ENCODE measurements at regions not wholly inside any gene's neighbourhood (a gene's known extent, or its start where the extent isn't known, plus 50 kb on each side); places are given as distances from the start of the nearest gene placed in this dataset.

DNA sequence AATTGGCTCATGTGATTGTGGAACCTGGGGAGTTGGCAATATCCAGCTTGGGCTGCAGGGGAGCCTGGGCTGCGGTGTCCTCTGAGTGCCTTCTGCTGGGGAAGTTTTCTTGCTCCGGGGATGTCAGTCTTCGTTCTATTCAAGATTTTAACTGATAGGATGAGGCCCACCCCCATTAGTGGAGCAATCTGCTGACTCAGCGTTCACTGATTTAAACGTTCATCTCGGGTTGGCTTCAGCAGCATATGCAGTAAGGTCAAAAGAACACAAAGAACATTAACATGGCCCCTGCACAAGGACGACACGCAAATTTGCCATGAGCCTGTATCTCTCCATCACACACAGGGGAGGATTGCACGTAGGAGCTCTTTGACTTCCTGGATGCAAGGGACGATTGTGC, 360.6 kb upstream of the ADARB2 start:
- intact Hi-C loops (cut with DNase I), result no loop called here
- Histone ChIP-seq H3K36me3 (no peaks in the 10 kb centered on the region), H3K4me3 (no peak overlapping the region), H3K27ac (no peak overlapping the region), H3K9me3 (no peaks in the 10 kb centered on the region), H3K27me3 (no peaks in the 10 kb centered on the region), H3K4me1 (ENCODE audit: insufficient read depth) (no peaks in the 10 kb centered on the region)
- DNase-seq, result no peak
- 82 to 89% (median 88%) methylated on average over 10 of the region's 10 CpGs for WGBS, 3 donors
- TF ChIP-seq CTCF (IDR thresholded peaks at IDR 0.05), result no peak
- TF ChIP-seq EP300 (IDR thresholded peaks at IDR 0.05), result no peak
- no peak for TF ChIP-seq POLR2A (IDR thresholded peaks at IDR 0.05)

DNA sequence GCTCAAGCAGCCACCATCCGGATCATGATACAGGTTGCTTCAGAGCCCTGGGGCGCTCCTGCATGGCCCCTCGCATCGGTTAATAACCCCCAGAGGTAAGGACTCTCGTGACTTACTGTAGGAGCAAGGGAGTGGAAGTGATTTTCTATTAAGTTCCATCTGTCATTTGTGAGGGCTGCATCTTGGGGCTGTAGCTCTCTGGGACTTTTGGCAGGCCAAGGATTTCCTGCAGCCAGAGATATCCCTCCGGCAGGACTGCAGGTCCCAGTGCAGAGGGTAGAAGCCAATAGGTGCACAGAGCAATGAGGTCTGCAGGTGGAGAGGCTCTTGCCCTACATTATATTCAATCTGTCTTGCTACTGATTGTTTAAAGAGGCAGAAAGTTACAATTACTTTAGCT, 356.8 kb upstream of the ADARB2 start:
- intact Hi-C loops (cut with DNase I), result no loop called here
- 76 to 82% (median 79%) methylated on average over 6 of the region's 6 CpGs for WGBS, 3 donors
- no peak for DNase-seq
- Histone ChIP-seq H3K4me1 (ENCODE audit: insufficient read depth) (no peaks in the 10 kb centered on the region), H3K4me3 (no peak overlapping the region), H3K27me3 (no peaks in the 10 kb centered on the region), H3K9me3 (no peaks in the 10 kb centered on the region), H3K27ac (no peak overlapping the region), H3K36me3 (no peaks in the 10 kb centered on the region)
- no peak for TF ChIP-seq EP300 (IDR thresholded peaks at IDR 0.05)
- TF ChIP-seq POLR2A (IDR thresholded peaks at IDR 0.05), result no peak
- no peak for TF ChIP-seq CTCF (IDR thresholded peaks at IDR 0.05)

GRCh38 chr10:2083591-2083990, 346.3 kb upstream of the ADARB2 start:
- Histone ChIP-seq H3K36me3 (no peaks in the 10 kb centered on the region), H3K4me1 (ENCODE audit: insufficient read depth) (no peaks in the 10 kb centered on the region), H3K9me3 (no peaks in the 10 kb centered on the region), H3K27me3 (no peaks in the 10 kb centered on the region), H3K27ac (no peak overlapping the region), H3K4me3 (no peak overlapping the region)
- no peak for DNase-seq
- TF ChIP-seq POLR2A (IDR thresholded peaks at IDR 0.05), result no peak
- no peak for TF ChIP-seq EP300 (IDR thresholded peaks at IDR 0.05)
- intact Hi-C loops (cut with DNase I), result no loop called here
- 89 to 93% (median 92%) methylated on average over 16 of the region's 16 CpGs for WGBS, 3 donors

DNA sequence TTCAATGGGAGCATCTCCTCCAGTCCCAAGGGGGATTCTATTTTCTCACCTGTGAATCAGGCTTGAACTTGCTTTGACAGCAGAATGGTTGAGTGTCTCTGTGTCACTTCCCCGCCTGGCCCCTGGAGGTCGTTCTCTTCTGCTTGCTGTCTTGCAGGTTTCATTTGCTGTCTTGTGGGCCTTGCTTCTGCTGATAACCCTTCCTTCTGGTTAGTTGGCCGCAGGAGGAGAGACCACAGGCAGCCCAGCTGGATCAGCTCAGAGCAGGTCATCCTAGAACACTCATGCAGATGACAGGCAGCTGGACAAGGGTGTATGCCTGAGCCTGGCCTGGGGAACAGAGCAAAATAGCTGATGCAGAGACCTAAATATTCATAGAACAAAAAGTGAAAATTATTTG, 344.2 kb upstream of the ADARB2 start:
- H3K27ac ChIP-seq, result no peak overlapping the region
- 21 to 32% (median 25%) methylated on average over 3 of the region's 3 CpGs for WGBS, 3 donors
- intact Hi-C loops (cut with DNase I), result no loop called here
- no peaks in the 10 kb centered on the region for H3K4me1 ChIP-seq (ENCODE audit: insufficient read depth)
- no peak for DNase-seq
- H3K9me3 ChIP-seq, result no peaks in the 10 kb centered on the region
- H3K4me3 ChIP-seq, result no peak overlapping the region
- TF ChIP-seq EP300 (IDR thresholded peaks at IDR 0.05) (no peak), POLR2A (IDR thresholded peaks at IDR 0.05) (no peak), CTCF (IDR thresholded peaks at IDR 0.05) (no peak)
- H3K36me3 ChIP-seq, result no peaks in the 10 kb centered on the region
- H3K27me3 ChIP-seq, result no peaks in the 10 kb centered on the region

- 43 to 64% (median 47%) methylated on average over 4 of the region's 4 CpGs for WGBS, 3 donors
- Histone ChIP-seq H3K9me3 (no peaks in the 10 kb centered on the region), H3K27me3 (no peaks in the 10 kb centered on the region), H3K4me3 (no peak overlapping the region), H3K4me1 (ENCODE audit: insufficient read depth) (no peaks in the 10 kb centered on the region), H3K36me3 (no peaks in the 10 kb centered on the region), H3K27ac (no peak overlapping the region)
- no peak for DNase-seq
- intact Hi-C loops (cut with DNase I), result no loop called here
- TF ChIP-seq CTCF (IDR thresholded peaks at IDR 0.05) (no peak), POLR2A (IDR thresholded peaks at IDR 0.05) (no peak), EP300 (IDR thresholded peaks at IDR 0.05) (no peak)
Measured at GRCh38 chr10:2079603-2080078, 342.3 kb upstream of the ADARB2 start.
